NOMO-1 (cell line): ENCODE measurements at regions not wholly inside any gene's neighbourhood (a gene's known extent, or its start where the extent isn't known, plus 50 kb on each side); places are given as distances from the start of the nearest gene placed in this dataset.

ENCODE experiments used
- DNase-seq, 2 experiments: peaks; one replicate each; lab custom pipeline; 2025; ENCODE audit not compliant: unreplicated experiment in 2 of 2; lab: John Stamatoyannopoulos, UW

DNA sequence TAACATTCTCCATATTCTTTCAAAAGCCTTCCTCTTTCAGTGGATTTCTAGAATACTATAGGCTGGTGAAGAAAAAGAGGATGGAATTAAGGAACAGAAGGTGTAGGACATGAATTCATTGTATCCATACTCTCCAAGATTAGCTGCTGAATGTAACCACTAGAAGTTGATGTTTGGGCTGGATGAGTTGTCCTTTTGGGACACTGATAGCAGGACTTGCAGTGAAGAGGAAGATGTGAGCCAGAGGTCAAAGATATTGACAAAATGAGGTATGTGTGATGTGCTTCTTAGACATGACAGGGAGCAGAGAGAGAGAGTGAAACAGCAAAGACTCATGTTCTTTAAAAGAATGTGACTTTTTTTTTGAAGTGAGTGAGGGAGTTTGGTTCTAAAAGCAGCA, 134.3 kb upstream of the MAN1A1 start:
- no peak for DNase-seq

GRCh38 chr6:119482850-119483285, 133.3 kb upstream of the MAN1A1 start:
- DNase-seq: no peak

GRCh38 chr6:119481976-119482375, 132.4 kb upstream of the MAN1A1 start:
- DNase-seq: no peak

GRCh38 chr6:119480961-119481497, 131.5 kb upstream of the MAN1A1 start:
- DNase-seq: no peak

- DNase-seq: no peak
Observed at GRCh38 chr6:119479860-119480655, 130.5 kb upstream of the MAN1A1 start.

- no peak for DNase-seq
Observed at GRCh38 chr6:119476554-119476953, 127.0 kb upstream of the MAN1A1 start.

DNA sequence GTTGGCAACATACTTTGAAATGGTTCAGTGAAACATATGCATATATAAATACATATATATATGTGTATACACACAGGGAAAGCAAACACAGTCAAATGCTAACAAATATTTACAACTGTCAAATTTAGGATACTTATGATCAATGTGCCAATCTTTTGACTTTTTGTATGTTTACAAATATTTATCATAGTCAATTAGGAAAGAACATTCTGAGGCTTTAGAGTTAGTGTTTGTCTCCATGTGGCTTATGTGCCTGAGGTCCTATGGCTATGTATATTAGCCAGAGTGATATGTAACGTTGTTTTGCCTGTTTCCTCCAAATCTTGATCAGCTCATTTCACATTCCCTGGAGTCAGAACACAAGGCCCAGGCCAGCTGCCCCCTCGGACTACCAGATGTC, 126.5 kb upstream of the MAN1A1 start:
- DNase-seq: no peak

DNA sequence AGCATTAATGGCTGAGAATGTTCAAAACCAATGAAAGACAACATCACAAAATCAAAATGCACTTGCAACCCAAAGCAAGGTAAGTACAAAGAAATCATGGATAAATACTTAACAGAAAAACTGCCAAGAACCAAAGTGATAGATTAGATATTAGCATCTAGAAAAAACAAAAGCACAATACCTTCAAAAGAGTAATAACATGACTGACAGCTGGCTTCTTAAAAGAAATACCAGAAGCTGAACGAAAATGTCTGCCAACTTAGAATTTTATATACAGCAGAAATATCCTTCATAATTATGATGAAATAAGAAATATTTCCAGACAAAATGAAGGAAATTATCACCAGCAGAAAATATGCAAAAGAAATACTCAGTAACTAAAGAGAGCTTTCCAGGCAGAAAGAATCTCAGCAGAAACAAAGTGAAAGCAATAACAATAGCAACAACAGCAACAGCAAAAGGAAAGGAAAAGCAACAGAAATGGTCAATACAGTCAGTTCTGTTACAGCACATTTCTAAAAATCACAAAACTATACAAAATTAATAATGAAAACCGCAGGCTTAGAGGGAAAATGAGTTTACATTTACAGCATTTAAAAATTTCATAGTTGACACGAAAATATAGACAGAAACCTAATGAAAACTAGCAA, 121.5 kb upstream of the MAN1A1 start:
- DNase-seq: no peak

- DNase-seq: no peak
Observed at GRCh38 chr6:119467488-119468081, 118.0 kb upstream of the MAN1A1 start.

DNA sequence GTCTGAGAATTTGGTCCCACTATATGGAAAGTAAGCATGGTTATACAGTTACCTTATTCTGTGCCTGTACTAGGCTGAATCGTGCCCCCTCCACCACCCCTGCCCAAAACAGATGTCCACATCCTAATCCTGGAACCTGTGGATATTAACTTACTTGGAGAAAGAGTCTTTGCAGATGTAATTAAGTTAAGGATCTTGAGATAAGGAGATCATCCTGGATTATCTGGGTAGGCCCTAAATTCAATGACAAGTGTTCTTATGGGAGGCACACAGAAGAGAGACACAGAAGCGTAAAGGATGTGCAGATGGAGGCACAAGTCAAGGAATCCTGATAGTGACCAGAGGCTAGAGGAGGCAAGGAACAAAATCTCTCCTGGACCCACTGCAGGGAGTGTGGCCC, 116.7 kb upstream of the MAN1A1 start:
- no peak for DNase-seq

DNA sequence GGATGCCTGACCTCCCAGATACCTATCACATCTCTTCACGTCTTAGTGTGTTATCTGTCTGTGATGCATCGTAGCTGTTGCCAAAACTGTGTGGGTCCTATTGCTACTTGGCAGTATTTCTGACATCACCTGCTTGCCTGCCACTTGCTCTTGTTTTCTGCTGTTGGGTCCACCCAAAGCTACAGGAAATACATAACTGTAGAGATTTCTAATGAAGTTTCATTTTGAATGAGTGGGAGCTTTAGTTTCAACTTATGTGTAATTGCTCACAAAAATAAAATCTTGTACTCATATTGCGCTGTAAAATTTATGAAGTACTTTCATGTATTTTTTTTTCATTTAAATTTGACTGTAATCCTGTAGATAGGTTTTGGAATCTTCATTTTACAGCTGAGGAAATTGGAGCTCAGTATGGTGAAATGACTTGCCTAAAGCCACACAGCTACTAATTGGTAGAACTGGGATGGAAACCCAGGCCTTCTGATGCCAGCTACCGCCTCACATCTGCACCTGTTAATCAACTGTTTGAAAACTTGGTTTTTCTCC, 113.6 kb upstream of the MAN1A1 start:
- no peak for DNase-seq

GRCh38 chr6:119461187-119461586, 111.6 kb upstream of the MAN1A1 start:
- no peak for DNase-seq

DNA sequence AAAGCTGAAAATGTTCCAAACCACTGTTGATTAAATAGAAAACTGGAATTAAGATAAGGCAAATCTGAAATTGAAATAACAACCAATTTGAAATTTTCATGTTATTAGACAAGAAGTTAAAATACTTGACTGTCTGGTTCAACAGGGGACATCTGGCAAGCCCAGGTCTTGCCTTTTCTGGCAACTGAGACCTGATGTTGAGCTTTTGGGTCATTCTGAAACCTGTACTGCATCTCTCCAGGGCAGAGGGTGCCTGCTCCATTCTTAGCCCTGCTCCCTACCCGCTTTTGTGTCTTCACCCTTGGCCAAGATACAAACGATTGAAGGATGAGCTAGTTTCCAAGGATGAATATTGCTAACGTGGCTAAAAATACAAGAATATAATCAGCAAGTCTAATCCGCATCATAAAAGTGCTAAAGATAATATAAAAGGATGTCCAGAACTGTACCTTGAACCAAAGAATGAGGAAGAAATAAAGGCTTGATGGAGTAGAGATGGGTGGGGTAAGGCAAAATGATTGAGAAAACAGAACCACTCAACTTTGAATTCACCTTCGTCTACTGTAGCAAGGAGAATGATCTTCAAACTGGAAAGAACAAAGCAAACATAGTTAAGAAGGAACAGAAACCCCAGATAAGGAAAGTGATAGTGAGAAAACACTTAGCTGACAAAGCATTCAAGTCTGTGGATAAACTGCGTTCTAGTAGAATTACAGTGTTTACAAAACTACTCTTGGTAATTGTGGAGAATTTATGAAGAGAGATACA, 109.8 kb upstream of the MAN1A1 start:
- no peak for DNase-seq

DNA sequence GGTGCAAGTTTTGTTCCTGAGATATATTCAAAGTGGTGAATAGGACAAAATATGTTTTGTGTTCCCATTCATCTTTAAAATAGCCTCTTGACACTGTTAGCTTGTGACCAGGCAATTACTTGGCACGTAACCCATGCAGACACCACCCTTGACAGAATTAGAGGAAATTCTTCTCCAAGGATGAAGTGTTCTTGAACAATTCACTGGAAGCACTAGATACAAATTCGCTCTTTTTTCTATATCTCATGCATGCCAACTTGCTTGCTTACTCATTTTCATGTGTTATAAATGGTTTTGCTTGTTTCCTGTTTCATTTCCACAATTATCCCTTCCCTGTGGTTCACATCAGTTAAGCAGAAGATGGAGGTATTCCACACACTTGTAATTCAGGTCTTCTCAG, 105.2 kb upstream of the MAN1A1 start:
- no peak for DNase-seq

DNA sequence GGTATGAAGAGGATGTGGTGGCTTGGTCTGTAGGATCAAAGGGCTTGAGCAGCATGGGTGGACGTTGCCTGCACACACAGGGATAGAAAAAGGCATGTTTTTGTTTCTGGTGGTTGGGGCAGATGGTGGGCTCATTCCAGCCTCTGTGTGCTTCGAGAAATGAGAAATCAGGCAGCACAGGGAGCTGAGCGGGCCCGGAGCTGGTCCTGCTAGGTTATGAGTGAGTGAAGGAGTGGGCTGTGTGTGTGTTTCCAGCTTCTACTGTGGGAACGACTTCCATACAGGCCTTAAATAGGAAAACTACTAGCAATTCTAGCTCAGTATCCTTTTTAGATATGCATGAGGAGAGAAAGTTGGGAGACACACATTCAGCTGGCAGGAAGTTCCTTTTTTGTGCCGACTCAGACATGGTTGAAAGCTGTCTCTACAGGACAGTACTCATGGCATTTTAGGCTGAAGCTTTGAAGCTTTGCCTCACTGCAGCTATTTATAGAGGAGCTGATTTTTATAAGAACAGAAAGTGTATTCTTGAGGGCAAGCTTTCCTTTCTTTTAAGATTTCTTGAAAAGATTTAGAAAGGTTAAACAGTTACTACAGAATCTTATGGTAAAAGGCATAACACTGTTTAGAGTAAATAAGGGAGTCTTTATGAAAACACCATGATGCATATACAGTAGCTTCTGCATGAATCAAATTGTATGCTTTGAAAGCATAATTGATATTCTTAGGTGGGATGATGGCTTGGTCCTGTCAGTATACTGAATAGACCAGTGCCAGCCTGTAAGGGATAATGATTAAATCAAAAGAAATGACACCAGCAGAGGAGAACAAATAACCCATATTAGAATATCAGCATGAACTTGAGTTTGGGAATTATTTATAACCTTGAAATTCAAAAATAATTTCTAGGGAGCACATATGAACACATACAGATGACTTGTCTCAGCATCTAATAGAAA, 104.0 kb upstream of the MAN1A1 start:
- DNase-seq: no peak

GRCh38 chr6:119449331-119450156, 100.0 kb upstream of the MAN1A1 start:
- no peak for DNase-seq

- DNase-seq: no peak
Observed at GRCh38 chr6:119447921-119448320, 98.4 kb upstream of the MAN1A1 start.

GRCh38 chr6:119446609-119447008, 97.0 kb upstream of the MAN1A1 start:
- DNase-seq: no peak

- no peak for DNase-seq
Observed at GRCh38 chr6:119446115-119446554, 96.6 kb upstream of the MAN1A1 start.
